Sigmoid colon (tissue), 6 donors: ENCODE measurements at regions not wholly inside any gene's neighbourhood (a gene's known extent, or its start where the extent isn't known, plus 50 kb on each side); places are given as distances from the start of the nearest gene placed in this dataset.
A peak's percentile ranks its signal among the peaks of the same experiment; 100 is the strongest.
"Not testable (repeated sequence)": the region's sequence is repeated elsewhere in the genome, so short reads cannot be mapped to it uniquely, and the experiment has no call there.

ENCODE experiments used
- DNase-seq: peaks from one replicate; pipeline ENCODE4 v3.0.0-alpha.2; 2019
- H3K27ac ChIP-seq, 4 donors: fragments of 200-600 bp; sonication (generic); one replicate each; pipeline ENCODE4 v1.5.1; 2016 to 2019; ENCODE audit warnings: mild to moderate bottlenecking in 1 of 4
- H3K27me3 ChIP-seq, 3 donors: fragments of 200-600 bp; sonication (generic); one replicate each; pipeline ENCODE4 v1.5.1; 2019; ENCODE audit warnings: mild to moderate bottlenecking in 1 of 3
- H3K36me3 ChIP-seq, 4 donors: fragments of 200-600 bp; sonication (generic); one replicate each; pipeline ENCODE4 v1.5.1; 2016 to 2019
- H3K4me1 ChIP-seq, 4 donors: fragments of 200-600 bp; sonication (generic); one replicate each; pipeline ENCODE4 v1.5.1; 2017 to 2019
- H3K4me3 ChIP-seq, 4 donors: fragments of 200-600 bp; sonication (generic); one replicate each; pipeline ENCODE4 v1.5.1; 2017 to 2019; ENCODE audit warnings: mild to moderate bottlenecking in 2 of 4, moderate library complexity in 1 of 4
- H3K9me3 ChIP-seq, 4 donors: fragments of 200-600 bp in 3 of 4; sonication (generic) in 3 of 4; one replicate each; pipeline versions ENCODE4 v1.5.1 to v1.6.1; 2013 to 2019
- EP300 ChIP-seq, 4 donors: sonication (generic); formaldehyde crosslinking; IDR thresholded peaks; one replicate each; pipeline ENCODE4 v1.6.1; 2017; ENCODE audit warnings: antibody characterized with exemption in 4 of 4
- POLR2A ChIP-seq, 2 donors: fragments of 450-650 bp; IDR thresholded peaks; one replicate each; pipeline ENCODE4 v1.6.1; 2016; ENCODE audit warnings: antibody characterized with exemption in 2 of 2, mild to moderate bottlenecking in 2 of 2, moderate library complexity in 2 of 2
- POLR2AphosphoS5 ChIP-seq, 4 donors: sonication (generic); formaldehyde crosslinking; IDR thresholded peaks; one replicate each; pipeline ENCODE4 v1.6.1; 2017; ENCODE audit warnings: antibody characterized with exemption in 4 of 4
- WGBS, 2 donors: extraction: QIAGEN DNeasy Blood & Tissue Kit; methylation state at CpG; one replicate each; pipeline ENCODE4 v1.1.7; 2013; 5-methylcytosine and 5-hydroxymethylcytosine counted together
- intact Hi-C: fragments of 100-400 bp; cut with DNase I; formaldehyde crosslinking; loops from one replicate; pipeline ENCODE4 v1.15.1; 2023
- TF ChIP-seq, protein P1 (sequence below), 4 experiments: fragments of 450-650 bp in 3 of 4; fragments of 200-600 bp in 1 of 4; IDR thresholded peaks; one replicate each; pipeline ENCODE4 v1.5.1; 2016 to 2019; ENCODE audit warnings: antibody characterized with exemption in 4 of 4, mild to moderate bottlenecking in 3 of 4, moderate library complexity in 2 of 4
- donor health status: healthy with polysubstance abuse.
- donor health status: healthy.

DNA sequence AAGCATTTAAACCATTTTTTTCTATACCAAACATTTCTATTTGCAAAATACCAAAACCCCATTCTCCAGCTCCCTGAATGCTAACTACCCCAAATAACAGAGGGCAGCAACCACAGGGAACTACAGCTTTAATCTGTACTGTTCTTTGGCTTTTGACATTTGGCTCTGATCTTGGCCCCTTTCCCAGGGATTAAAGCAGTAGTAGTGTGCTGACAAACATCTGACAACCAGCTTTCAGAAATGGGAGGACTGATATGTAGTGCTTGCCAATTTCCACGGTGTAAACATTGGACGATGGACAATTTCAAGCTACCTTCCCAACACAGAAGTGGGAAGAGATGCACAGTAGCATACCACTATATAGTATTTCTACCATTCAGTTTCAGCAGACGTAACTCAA, 88.4 kb upstream of the TEAD1 start:
- Histone ChIP-seq H3K27ac (no peak overlapping the region), H3K4me1 (peaks cover 0 to 20% (median 7%) of the 10 kb centered on the region in 4 donors), H3K4me3 (no peak overlapping the region), H3K36me3 (no peaks in the 10 kb centered on the region), H3K27me3 (no peaks in the 10 kb centered on the region), H3K9me3 (no peaks in the 10 kb centered on the region)
- TF ChIP-seq POLR2AphosphoS5 (IDR thresholded peaks at IDR 0.05) (no peak), POLR2A (IDR thresholded peaks at IDR 0.05) (no peak), EP300 (IDR thresholded peaks at IDR 0.05) (no peak)
- TF ChIP-seq, protein P1, sequence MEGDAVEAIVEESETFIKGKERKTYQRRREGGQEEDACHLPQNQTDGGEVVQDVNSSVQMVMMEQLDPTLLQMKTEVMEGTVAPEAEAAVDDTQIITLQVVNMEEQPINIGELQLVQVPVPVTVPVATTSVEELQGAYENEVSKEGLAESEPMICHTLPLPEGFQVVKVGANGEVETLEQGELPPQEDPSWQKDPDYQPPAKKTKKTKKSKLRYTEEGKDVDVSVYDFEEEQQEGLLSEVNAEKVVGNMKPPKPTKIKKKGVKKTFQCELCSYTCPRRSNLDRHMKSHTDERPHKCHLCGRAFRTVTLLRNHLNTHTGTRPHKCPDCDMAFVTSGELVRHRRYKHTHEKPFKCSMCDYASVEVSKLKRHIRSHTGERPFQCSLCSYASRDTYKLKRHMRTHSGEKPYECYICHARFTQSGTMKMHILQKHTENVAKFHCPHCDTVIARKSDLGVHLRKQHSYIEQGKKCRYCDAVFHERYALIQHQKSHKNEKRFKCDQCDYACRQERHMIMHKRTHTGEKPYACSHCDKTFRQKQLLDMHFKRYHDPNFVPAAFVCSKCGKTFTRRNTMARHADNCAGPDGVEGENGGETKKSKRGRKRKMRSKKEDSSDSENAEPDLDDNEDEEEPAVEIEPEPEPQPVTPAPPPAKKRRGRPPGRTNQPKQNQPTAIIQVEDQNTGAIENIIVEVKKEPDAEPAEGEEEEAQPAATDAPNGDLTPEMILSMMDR (IDR thresholded peaks at IDR 0.05): no peak
- intact Hi-C loops: no loop called here
- DNase-seq: no peak
- 39 to 78% methylated on average over 3 of the region's 3 CpGs for WGBS, 2 donors

DNA sequence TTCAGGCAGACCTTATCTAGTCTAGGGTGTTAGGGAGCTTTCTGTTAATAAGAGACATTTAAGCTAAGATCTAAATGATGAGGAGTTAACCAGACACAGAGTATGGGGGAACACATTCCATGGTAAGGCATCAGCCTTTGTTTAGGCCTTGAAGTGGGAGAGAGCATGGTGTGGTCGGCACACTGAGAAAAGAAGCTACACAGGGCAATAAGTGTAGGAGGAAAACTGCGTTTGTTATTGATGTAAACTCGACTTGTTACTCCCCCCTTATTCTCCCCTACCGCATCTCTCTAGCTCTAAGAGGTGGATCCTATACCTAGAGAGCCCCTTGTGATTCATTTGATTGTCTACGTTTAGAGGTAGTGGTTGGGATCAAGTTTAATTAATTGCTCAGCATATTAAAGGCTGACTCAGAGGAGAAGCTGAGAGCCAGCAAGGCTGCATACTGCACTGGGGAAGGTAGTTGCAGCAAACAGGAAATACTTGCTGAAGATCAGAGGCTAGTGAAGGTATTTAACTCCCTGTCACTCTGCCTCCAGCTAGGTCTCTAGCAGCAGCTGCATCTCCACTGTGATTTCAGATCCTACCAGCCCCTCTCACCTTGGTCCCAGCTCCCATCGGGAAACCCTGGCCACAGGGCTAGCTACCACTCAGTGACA, 86.8 kb upstream of the TEAD1 start:
- no peak for DNase-seq
- peak overlapping the region in 1 of 4 donors; percentile 33 for H3K27ac ChIP-seq
- intact Hi-C loops: no loop called here
- no peaks in the 10 kb centered on the region for H3K27me3 ChIP-seq
- peaks cover 0 to 20% (median 7%) of the 10 kb centered on the region in 4 donors for H3K4me1 ChIP-seq
- WGBS, 2 donors: 61 to 79% methylated on average over 6 of the region's 6 CpGs
- TF ChIP-seq POLR2A (IDR thresholded peaks at IDR 0.05) (no peak), POLR2AphosphoS5 (IDR thresholded peaks at IDR 0.05) (no peak), EP300 (IDR thresholded peaks at IDR 0.05) (no peak)
- TF ChIP-seq, protein P1 (IDR thresholded peaks at IDR 0.05): no peak
- H3K4me3 ChIP-seq: no peak overlapping the region
- H3K36me3 ChIP-seq: no peaks in the 10 kb centered on the region
- H3K9me3 ChIP-seq: no peaks in the 10 kb centered on the region

DNA sequence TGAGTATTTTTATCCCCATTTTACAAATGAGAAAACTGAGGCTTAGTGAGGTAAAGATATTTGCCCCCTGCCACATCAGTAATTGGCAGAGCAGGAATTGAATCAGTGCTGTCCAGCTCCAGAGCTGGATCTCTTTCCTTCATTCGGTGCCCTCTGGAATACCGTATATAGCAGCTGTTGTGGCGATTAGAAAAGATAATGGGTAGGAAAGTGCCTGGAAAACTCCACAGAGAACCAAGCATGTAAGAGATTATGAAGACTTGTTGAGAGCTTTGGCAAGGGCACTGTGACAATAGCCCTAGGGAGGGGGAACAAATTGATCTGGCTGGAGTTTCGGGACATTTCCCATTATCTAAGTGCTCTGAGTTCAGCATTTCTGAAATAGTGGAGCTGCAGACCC, 82.5 kb upstream of the TEAD1 start:
- Histone ChIP-seq H3K36me3 (no peaks in the 10 kb centered on the region), H3K4me1 (peaks cover 0 to 12% (median 2%) of the 10 kb centered on the region in 4 donors), H3K27me3 (no peaks in the 10 kb centered on the region), H3K27ac (no peak overlapping the region), H3K4me3 (no peak overlapping the region), H3K9me3 (no peaks in the 10 kb centered on the region)
- WGBS, 2 donors: 90 to 91% methylated on average over 4 of the region's 4 CpGs
- DNase-seq: no peak
- intact Hi-C loops: no loop called here
- TF ChIP-seq, protein P1 (IDR thresholded peaks at IDR 0.05): no peak
- TF ChIP-seq EP300 (IDR thresholded peaks at IDR 0.05) (no peak), POLR2AphosphoS5 (IDR thresholded peaks at IDR 0.05) (no peak), POLR2A (IDR thresholded peaks at IDR 0.05) (no peak)

DNA sequence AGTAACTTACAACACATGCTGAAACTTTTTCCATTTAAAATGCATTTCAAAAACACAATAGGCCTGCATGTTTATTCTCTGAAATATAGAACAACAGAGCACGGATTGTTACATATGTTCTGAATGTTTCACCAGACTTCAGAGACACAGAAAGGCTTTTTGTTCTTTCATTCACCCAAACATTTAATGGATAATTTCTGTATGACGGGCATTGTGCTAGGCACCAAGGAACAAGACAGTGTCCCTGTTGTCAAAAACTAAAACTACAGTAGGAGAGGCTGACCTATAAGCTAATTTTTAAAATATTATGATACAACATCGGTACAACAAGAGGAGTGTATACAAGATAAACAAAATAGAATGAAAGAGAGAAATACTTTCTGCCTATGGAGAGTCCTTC, 81.9 kb upstream of the TEAD1 start:
- Histone ChIP-seq H3K4me1 (peaks cover 0 to 6% (median 2%) of the 10 kb centered on the region in 4 donors), H3K36me3 (no peaks in the 10 kb centered on the region), H3K27me3 (no peaks in the 10 kb centered on the region), H3K9me3 (no peaks in the 10 kb centered on the region), H3K4me3 (no peak overlapping the region), H3K27ac (no peak overlapping the region)
- no peak for DNase-seq
- intact Hi-C loops: no loop called here
- WGBS, 2 donors: 89 to 90% methylated on average over 3 of the region's 3 CpGs
- TF ChIP-seq POLR2A (IDR thresholded peaks at IDR 0.05) (no peak), EP300 (IDR thresholded peaks at IDR 0.05) (no peak)

DNA sequence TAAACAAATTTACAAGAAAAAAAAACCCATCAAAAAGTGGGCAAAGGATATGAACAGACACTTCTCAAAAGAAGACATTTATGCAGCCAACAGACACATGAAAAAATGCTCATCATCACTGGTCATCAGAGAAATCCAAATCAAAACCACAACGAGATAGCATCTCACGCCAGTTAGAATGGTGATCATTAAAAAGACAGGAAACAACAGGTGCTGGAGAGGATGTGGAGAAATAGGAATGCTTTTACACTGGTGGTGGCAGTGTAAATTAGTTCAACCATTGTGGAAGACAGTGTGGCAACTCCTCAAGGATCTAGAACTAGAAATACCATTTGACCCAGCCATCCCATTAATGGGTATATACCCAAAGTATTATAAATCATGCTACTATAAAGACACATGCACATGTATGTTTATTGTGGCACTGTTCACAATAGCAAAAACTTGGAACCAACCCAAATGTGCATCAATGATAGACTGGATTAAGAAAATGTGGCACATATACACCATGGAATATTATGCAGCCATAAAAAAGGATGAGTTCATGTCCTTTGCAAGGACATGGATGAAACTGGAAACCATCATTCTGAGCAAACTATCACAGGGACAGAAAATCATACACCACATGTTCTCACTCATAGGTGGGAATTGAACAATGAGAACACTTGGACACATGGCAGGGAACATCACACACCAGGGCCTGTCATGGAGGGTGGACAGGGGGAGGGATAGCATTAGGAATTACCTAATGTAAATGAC, 79.0 kb upstream of the TEAD1 start:
- H3K4me3 ChIP-seq, H3K36me3 ChIP-seq, H3K9me3 ChIP-seq, H3K27ac ChIP-seq, H3K27me3 ChIP-seq, intact Hi-C loops, DNase-seq: not testable (repeated sequence)
- 91 to 93% methylated on average over 2 of the region's 2 CpGs for WGBS, 2 donors
- peaks cover 0 to 15% (median 11%) of the 10 kb centered on the region in 4 donors for H3K4me1 ChIP-seq
